ENCODE measurements at regions not wholly inside any gene's neighbourhood (a gene's known extent, or its start where the extent isn't known, plus 50 kb on each side); places are given as distances from the start of the nearest gene placed in this dataset.
"Not testable (repeated sequence)": the region's sequence is repeated elsewhere in the genome, so short reads cannot be mapped to it uniquely, and the experiment has no call there.

DNA sequence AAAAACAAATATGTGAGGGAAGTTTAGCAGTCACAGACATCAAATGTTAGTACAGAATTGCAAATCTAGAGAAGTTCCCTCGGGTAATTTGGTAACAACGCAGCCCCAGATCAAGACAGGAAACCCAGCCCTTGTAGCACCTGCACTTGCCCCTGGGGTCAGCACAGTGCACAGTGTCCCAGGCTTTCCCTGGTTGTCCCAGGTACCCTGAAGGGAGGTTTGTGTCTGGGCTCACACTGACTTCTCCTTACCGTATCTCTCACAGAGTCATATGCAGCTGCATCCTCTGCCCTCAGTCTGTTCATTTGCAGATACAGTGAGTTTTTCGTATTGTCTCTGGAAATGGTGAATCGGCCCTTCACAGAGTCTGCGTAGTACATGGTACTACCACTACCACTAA lies 528.9 kb downstream of the TMEM121 start:
- TF ChIP-seq, protein P1, sequence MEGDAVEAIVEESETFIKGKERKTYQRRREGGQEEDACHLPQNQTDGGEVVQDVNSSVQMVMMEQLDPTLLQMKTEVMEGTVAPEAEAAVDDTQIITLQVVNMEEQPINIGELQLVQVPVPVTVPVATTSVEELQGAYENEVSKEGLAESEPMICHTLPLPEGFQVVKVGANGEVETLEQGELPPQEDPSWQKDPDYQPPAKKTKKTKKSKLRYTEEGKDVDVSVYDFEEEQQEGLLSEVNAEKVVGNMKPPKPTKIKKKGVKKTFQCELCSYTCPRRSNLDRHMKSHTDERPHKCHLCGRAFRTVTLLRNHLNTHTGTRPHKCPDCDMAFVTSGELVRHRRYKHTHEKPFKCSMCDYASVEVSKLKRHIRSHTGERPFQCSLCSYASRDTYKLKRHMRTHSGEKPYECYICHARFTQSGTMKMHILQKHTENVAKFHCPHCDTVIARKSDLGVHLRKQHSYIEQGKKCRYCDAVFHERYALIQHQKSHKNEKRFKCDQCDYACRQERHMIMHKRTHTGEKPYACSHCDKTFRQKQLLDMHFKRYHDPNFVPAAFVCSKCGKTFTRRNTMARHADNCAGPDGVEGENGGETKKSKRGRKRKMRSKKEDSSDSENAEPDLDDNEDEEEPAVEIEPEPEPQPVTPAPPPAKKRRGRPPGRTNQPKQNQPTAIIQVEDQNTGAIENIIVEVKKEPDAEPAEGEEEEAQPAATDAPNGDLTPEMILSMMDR (IDR thresholded peaks at IDR 0.05), result no peak
- H3K4me1 Mint-ChIP-seq (ENCODE audit: low read depth), result no peaks in the 10 kb centered on the region
- H3K27me3 Mint-ChIP-seq (ENCODE audit: insufficient read depth), result no peaks in the 10 kb centered on the region; the same call in 1 of the 2 replicates
- no peak for DNase-seq
- H3K4me3 Mint-ChIP-seq, result no peak overlapping the region
- H3K9me3 Mint-ChIP-seq, result peaks cover 54% of the 10 kb centered on the region
- no peaks in the 10 kb centered on the region for H3K36me3 Mint-ChIP-seq (ENCODE audit: low read depth)
- H3K27ac Mint-ChIP-seq, result no peak overlapping the region

DNA sequence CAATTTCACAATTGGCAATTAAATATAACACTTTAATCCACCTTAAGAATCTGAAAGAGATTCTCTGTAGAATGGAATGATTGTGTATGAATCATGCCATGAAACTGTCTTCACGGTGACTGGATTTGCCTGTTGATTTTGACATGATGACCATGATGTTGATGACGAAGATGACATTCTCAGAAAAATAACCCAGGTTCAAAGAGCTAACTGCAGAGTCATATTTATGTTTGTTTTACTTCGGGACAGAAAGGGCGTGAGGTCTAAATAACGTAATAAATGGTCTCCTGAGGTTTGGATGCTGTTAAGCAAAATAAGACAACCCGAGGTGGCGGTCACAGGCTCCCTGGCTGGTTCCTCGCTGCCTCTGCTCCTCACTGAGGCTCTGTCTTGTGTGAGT lies 532.0 kb downstream of the TMEM121 start:
- no peaks in the 10 kb centered on the region for H3K27me3 Mint-ChIP-seq (ENCODE audit: insufficient read depth)

DNA sequence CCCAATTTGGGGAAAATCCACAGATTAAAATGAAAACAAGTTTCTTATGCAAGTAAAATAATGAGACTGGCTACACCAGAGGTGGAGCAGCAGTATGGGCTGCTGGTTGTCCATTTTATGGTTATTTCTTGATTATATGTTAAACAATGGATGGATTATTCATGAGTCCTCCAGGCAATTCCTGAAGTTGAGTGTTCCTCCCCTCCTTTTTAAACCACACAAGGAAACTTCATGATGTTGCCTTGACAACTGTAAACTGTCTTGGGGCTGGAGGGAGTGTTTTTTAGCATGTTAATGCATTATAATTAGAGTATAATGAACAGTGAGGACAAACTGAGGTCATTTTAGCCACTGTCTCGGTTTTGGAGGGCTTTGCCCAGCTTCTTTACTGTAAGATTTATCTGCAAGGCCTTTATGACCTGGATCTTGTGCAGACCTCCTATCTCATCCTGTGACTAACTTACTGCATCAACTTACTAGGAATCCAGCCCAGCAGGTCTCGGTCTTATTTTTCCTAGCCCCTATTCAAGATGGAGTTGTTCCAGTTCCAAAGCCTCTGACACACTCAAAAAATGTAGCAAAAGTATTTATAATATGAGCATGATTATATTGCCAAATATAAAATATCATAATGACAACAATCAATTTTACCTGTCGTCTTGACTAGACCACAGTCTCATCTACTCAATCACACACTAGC lies 534.0 kb downstream of the TMEM121 start:
- H3K27ac Mint-ChIP-seq, result no peak overlapping the region
- TF ChIP-seq, protein P1 (IDR thresholded peaks at IDR 0.05), result no peak
- H3K27me3 Mint-ChIP-seq (ENCODE audit: insufficient read depth), result no peaks in the 10 kb centered on the region
- no peak overlapping the region for H3K4me3 Mint-ChIP-seq
- no peaks in the 10 kb centered on the region for H3K4me1 Mint-ChIP-seq (ENCODE audit: low read depth)
- peaks cover 72% of the 10 kb centered on the region for H3K9me3 Mint-ChIP-seq
- H3K36me3 Mint-ChIP-seq (ENCODE audit: low read depth), result no peaks in the 10 kb centered on the region
- no peak for DNase-seq

More for the DNA sequence above, 532.0 kb downstream of the TMEM121 start:
- Mint-ChIP-seq H3K9me3 (peaks cover 61% of the 10 kb centered on the region), H3K4me3 (no peak overlapping the region), H3K27ac (no peak overlapping the region), H3K36me3 (ENCODE audit: low read depth) (no peaks in the 10 kb centered on the region), H3K4me1 (ENCODE audit: low read depth) (no peaks in the 10 kb centered on the region)
- TF ChIP-seq, protein P1 (IDR thresholded peaks at IDR 0.05), result no peak
- no peak for DNase-seq

DNA sequence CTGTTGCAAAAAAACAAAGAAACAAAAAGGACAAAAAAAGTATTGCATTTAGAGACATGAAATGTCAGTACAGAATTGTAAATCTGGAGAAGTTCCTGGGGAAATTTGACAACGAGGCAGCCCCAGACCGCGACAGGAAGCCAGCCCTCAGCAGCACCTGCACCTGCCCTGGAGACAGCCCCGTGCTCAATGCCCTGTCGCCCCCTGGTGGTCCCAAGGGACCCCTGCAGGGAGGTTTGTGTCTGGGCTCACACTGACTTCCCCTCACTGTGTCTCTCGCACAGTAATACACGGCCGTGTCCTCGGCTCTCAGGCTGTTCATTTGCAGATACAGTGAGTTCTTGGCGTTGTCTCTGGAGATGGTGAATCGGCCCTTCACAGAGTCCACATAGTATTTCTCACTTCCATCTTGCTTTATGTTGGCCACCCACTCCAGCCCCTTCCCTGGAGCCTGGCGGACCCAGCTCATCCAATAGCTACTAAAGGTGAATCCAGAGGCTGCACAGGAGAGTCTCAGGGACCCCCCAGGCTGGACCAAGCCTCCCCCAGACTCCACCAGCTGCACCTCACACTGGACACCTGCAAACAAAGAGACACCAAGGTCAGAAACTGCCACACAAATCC lies 535.6 kb downstream of the TMEM121 start:
- DNase-seq; H3K4me1 Mint-ChIP-seq (ENCODE audit: low read depth): not testable (repeated sequence)

DNA sequence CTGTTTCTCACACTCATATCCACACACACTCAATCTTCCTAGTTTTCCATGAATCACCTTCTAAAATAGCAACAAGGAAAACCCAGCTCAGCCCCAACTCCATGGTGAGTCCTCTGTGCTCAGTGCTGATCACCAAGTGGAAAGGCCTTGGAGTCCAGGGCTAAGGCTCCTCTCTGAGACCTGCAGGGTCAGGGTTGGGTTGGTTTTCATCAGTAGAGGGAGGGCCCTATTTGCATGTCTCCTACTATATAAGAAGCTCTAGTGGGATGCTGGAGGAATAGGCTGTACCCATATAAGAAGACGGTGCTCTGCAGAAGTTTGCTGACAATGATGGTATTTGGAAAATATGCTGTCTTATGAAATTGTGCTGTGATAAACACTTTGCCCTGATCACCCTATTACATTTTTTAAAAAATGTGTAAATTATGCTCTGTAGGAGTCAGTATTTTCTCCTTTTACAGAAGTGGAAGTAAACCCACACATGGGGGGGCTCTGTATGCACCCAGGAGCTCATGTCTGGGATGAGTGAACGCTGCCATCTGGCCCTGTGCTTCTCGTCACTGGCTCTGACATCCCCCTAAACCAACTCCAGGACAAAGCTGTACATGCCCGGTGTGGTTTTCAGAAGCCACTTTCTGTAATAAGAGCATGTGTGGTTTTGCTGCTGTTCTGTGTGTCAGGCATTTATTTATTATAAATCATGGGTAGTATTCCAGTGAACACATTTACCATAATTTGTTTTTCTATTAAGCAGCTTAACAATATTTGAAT lies 536.3 kb downstream of the TMEM121 start:
- H3K27me3 Mint-ChIP-seq (ENCODE audit: insufficient read depth), result no peaks in the 10 kb centered on the region
- H3K36me3 Mint-ChIP-seq (ENCODE audit: low read depth), result peaks cover 2% of the 10 kb centered on the region; the same call in 1 of the 2 replicates
- H3K27ac Mint-ChIP-seq, result no peak overlapping the region
- H3K4me3 Mint-ChIP-seq, result no peak overlapping the region
- TF ChIP-seq, protein P1 (IDR thresholded peaks at IDR 0.05), result no peak
- H3K4me1 Mint-ChIP-seq (ENCODE audit: low read depth), result no peaks in the 10 kb centered on the region
- peaks cover 74% of the 10 kb centered on the region for H3K9me3 Mint-ChIP-seq
- DNase-seq, result no peak

More for the DNA sequence above, 535.6 kb downstream of the TMEM121 start:
- not testable (repeated sequence) for H3K27ac Mint-ChIP-seq; H3K36me3 Mint-ChIP-seq (ENCODE audit: low read depth); H3K27me3 Mint-ChIP-seq (ENCODE audit: insufficient read depth); H3K4me3 Mint-ChIP-seq
- H3K9me3 Mint-ChIP-seq, result peaks cover 78% of the 10 kb centered on the region

DNA sequence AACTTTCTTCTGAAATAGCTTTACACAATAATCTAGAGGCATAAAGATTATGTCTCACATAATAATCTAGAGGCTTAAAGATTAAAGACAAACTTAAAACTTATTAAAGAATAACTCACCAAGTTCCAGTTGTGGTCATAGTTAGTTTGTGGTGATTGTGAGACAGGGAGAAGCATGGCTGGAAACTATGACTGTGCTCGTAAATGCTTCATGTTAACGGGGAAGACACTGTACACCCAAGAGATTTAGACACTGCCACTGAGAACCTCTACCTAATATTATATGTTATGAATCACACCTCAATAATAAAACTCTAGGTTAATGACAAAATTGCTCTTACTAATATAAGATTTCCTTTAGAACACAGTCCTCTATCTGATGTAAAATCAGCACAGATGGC lies 541.6 kb downstream of the TMEM121 start:
- H3K4me1 Mint-ChIP-seq (ENCODE audit: low read depth), result no peaks in the 10 kb centered on the region
- no peak for DNase-seq
- H3K9me3 Mint-ChIP-seq, result peaks cover 48% of the 10 kb centered on the region
- no peak overlapping the region for H3K27ac Mint-ChIP-seq
- peaks cover 4% of the 10 kb centered on the region; the same call in 1 of the 2 replicates for H3K36me3 Mint-ChIP-seq (ENCODE audit: low read depth)
- no peaks in the 10 kb centered on the region for H3K27me3 Mint-ChIP-seq (ENCODE audit: insufficient read depth)
- H3K4me3 Mint-ChIP-seq, result no peak overlapping the region
- TF ChIP-seq, protein P1 (IDR thresholded peaks at IDR 0.05), result no peak
